ENCODE measurements at regions not wholly inside any gene's neighbourhood (a gene's known extent, or its start where the extent isn't known, plus 50 kb on each side); places are given as distances from the start of the nearest gene placed in this dataset.

DNA sequence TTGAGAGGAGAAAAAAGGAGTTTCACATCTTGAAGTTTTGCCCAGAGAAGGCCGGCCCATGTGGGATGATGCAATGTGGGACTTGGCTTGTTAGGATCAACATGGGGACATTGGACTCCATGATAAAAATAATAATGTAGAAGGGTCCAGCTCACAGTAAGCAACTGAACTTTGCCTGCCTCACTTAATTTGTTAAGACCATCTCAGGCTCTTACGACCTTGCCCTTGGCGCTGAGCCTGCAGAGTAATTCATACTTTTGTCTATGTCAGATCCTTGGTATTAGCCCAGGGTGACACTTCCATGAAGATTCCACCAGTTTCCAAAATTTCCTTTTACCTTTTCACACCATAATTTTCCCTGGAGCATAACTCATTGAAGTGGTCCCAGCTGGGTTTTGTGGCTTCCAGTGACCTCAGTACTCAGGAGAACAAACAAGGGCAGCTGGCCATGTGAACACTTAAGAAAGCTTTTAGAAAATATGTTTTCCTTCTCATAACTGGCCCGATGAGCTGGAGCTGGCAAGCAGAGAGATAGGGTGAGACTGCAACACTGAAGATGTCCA is 315.4 kb upstream of the RASGRP1 start:
- H3K36me3 Mint-ChIP-seq (ENCODE audit: low read depth), result no peaks in the 10 kb centered on the region
- no peak overlapping the region for H3K4me3 Mint-ChIP-seq
- no peak overlapping the region for H3K27ac Mint-ChIP-seq
- peaks cover 3% of the 10 kb centered on the region for H3K4me1 Mint-ChIP-seq (ENCODE audit: low read depth)
- ChIA-PET POLR2A (no interaction called here), CTCF (no interaction called here)
- H3K27me3 Mint-ChIP-seq (ENCODE audit: low read depth), result peaks cover 5% of the 10 kb centered on the region
- ATAC-seq, result no peak
- no peaks in the 10 kb centered on the region for H3K9me3 Mint-ChIP-seq (ENCODE audit: insufficient read depth)
- DNase-seq, result no peak

DNA sequence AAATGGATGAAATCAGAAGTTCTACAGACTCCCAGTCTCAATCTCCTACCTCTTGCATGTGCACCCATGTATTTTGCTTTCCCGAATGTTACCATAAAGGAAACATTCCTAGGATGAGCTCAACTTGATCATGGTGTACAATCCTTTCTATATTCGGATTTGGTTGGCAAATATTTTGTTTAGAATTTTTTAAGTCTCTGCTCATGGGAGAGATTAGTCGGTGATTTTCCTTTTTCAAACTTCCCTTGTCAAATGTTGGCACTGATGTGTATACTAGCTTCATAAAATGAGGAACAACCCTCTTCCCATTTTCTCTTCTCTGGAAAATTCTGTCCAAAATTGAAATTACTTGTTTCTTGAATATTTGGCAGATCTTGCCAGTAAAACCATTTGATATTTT is 317.6 kb upstream of the RASGRP1 start:
- H3K4me1 Mint-ChIP-seq (ENCODE audit: low read depth), result peaks cover 3% of the 10 kb centered on the region
- no peaks in the 10 kb centered on the region for H3K36me3 Mint-ChIP-seq (ENCODE audit: low read depth)
- no peaks in the 10 kb centered on the region for H3K9me3 Mint-ChIP-seq (ENCODE audit: insufficient read depth)
- H3K27ac Mint-ChIP-seq, result no peak overlapping the region
- CTCF ChIA-PET, result no interaction called here
- H3K27me3 Mint-ChIP-seq (ENCODE audit: low read depth), result peaks cover 8% of the 10 kb centered on the region
- H3K4me3 Mint-ChIP-seq, result no peak overlapping the region
- DNase-seq (no peak), ATAC-seq (no peak)
- POLR2A ChIA-PET, result no interaction called here

DNA sequence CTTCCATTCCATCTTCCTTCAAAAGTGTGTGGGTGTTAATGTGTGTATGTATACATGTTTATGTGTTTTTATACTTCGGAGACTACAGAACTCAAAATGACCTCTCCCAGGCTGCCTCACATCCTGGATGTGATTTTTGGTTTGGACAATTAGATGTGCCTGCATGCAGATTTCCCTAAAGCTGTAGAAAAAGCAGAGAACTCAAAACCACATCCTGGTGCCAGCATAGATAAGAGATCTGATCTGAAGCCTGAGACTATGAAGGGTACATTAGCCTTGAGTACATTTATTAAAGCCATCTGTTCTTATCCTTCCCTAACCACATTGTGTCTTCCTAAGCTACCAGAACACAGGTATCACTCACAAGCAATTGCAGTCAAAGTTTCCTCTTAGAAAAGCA is 319.4 kb upstream of the RASGRP1 start:
- Mint-ChIP-seq H3K27ac (no peak overlapping the region), H3K36me3 (ENCODE audit: low read depth) (no peaks in the 10 kb centered on the region), H3K9me3 (ENCODE audit: insufficient read depth) (no peaks in the 10 kb centered on the region), H3K4me1 (ENCODE audit: low read depth) (peaks cover 3% of the 10 kb centered on the region), H3K4me3 (no peak overlapping the region), H3K27me3 (ENCODE audit: low read depth) (peaks cover 8% of the 10 kb centered on the region)
- POLR2A ChIA-PET, result no interaction called here
- no peak for DNase-seq
- CTCF ChIA-PET, result no interaction called here
- ATAC-seq, result no peak

DNA sequence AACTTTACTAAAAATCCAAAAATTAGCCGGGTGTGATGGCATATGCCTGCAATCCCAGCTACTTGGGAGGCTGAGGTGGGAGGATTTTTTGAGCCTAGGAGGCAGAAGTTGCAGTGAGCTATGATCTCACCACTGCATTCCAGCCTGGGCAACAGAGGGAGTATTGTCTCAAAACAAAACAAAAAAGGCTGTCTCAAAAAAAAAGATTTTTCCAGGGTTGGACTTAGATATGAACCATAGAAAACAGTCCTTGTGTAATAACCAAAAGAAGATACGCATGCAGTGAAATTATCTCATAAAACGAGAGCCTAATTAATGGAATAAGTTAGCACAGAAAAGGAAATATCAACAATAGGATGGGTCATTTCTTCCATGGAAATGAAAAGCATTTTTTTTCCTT is 320.4 kb upstream of the RASGRP1 start:
- DNase-seq (no peak), ATAC-seq (no peak)
- ChIA-PET CTCF (no interaction called here), POLR2A (no interaction called here)
- H3K36me3 Mint-ChIP-seq (ENCODE audit: low read depth), result no peaks in the 10 kb centered on the region
- no peaks in the 10 kb centered on the region for H3K9me3 Mint-ChIP-seq (ENCODE audit: insufficient read depth)
- peaks cover 7% of the 10 kb centered on the region for H3K27me3 Mint-ChIP-seq (ENCODE audit: low read depth)
- H3K27ac Mint-ChIP-seq, result no peak overlapping the region
- no peak overlapping the region for H3K4me3 Mint-ChIP-seq
- H3K4me1 Mint-ChIP-seq (ENCODE audit: low read depth), result peaks cover 3% of the 10 kb centered on the region

DNA sequence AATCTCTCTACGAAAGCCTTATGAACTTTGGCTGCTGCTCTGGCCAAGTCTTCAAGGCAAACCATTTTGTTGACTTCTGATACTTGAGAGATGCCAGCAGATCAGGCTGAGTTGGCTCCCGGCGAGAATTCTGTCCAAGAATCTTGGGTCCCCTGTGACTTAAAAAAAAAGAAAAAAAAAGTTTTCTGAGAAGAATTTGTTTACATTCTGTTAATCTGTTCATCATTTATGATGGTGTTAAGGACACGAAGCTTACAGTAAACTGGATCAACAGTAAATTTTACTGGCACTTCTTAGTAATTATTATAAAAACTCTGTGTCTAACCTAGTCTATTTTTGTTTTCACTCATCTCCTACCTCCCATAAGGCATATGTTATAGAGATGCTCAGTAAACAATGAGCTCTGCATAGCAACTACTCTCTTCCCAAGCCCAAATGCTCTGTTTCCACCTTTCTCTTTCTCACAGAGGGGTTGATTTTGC is 320.9 kb upstream of the RASGRP1 start:
- Mint-ChIP-seq H3K9me3 (ENCODE audit: insufficient read depth) (no peaks in the 10 kb centered on the region), H3K4me1 (ENCODE audit: low read depth) (peaks cover 3% of the 10 kb centered on the region), H3K36me3 (ENCODE audit: low read depth) (no peaks in the 10 kb centered on the region), H3K27me3 (ENCODE audit: low read depth) (peaks cover 6% of the 10 kb centered on the region), H3K4me3 (no peak overlapping the region), H3K27ac (no peak overlapping the region)
- POLR2A ChIA-PET, result no interaction called here
- CTCF ChIA-PET, result no interaction called here
- no peak for DNase-seq
- ATAC-seq, result no peak

DNA sequence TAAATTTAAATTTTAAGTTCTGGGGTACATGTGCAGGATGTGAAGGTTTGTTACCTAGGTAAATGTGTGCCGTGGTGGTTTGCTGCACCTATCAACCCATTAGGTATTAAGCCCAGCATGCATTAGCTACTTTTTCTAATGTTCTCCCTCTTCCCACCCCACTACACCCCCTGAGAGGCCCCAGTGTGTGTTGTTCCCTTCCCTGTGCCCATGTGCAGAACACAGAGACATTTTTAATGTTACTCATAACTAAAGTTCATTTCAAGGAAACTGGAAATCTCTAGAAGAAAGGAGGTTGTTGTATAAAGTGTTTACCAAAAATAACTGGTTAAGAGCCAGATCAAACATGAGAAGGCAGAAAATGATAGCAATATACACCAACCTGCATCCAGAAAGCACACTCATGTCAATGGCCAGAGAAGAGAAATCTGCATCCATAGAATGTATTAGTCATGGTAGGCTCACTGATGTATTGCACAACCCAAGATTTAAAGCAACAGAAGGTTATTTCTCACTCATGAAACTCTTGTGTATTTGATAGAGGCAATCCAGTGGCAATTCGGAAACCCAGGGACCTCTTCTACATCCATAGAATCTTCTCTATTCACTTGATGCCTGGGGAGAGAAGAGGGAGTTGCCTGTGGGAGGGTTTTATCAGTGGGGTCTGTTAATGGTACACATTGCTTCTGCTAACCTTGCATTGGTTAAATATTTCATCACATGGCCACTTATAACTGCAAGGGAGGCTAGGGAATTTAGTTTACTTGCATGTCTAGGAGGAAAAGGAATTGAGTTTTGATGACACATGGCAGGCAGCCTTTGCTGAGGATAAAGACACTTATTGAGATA is 321.9 kb upstream of the RASGRP1 start:
- Mint-ChIP-seq H3K4me1 (ENCODE audit: low read depth) (peaks cover 3% of the 10 kb centered on the region), H3K36me3 (ENCODE audit: low read depth) (no peaks in the 10 kb centered on the region), H3K27ac (no peak overlapping the region), H3K4me3 (no peak overlapping the region), H3K9me3 (ENCODE audit: insufficient read depth) (no peaks in the 10 kb centered on the region), H3K27me3 (ENCODE audit: low read depth) (peaks cover 6% of the 10 kb centered on the region)
- CTCF ChIA-PET, result no interaction called here
- ATAC-seq (no peak), DNase-seq (no peak)
- POLR2A ChIA-PET, result no interaction called here

DNA sequence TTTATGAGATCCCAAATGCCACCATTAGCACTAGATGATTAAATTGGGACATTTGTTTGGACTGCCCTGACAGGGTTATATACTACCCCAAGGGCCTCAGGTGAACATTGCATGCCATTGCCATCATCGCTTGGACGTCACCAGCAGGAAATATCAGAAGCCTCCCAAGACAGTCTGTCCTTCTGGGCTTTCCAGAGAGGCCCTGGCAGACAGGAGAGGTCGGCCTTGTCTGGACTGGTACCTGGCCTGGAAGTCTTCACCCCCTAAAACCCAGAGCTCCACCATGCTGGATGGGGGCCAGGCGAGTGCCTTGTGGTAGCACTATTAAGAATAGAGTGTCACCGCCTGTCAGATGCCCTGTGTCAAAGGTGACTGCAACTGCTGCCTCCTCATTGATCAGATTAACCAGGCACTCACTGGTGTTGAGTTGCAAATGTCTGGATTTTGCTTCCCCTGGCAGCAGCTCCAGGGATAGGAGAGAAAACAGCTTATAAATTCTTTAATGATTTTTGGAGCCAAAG is 324.1 kb upstream of the RASGRP1 start:
- no peak for ATAC-seq
- Mint-ChIP-seq H3K36me3 (ENCODE audit: low read depth) (no peaks in the 10 kb centered on the region), H3K9me3 (ENCODE audit: insufficient read depth) (no peaks in the 10 kb centered on the region), H3K27me3 (ENCODE audit: low read depth) (peaks cover 10% of the 10 kb centered on the region), H3K4me1 (ENCODE audit: low read depth) (peaks cover 3% of the 10 kb centered on the region), H3K27ac (no peak overlapping the region), H3K4me3 (no peak overlapping the region)
- ChIA-PET POLR2A (no interaction called here), CTCF (no interaction called here)
- no peak for DNase-seq

DNA sequence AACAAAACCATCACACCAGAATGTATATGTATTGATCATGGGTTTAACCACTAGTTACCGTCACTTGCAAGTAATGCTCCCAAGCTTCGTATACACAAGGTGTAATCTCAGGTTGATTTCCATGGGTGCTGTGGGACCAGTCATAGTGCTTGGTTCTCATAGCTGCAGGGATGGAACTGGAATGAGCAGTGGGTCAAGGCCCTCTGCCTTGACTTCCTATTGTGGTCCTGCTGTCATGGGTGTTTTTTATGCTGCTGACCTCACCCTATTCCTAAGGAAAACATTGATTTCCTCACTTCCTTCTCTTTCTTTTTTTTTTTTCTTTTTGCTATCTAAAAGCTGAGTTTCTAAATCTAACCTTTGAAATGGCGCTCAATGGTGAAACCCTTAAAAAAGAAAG is 325.6 kb upstream of the RASGRP1 start:
- H3K27me3 Mint-ChIP-seq (ENCODE audit: low read depth), result peaks cover 7% of the 10 kb centered on the region
- ATAC-seq (no peak), DNase-seq (no peak)
- H3K27ac Mint-ChIP-seq, result no peak overlapping the region
- H3K4me1 Mint-ChIP-seq (ENCODE audit: low read depth), result no peaks in the 10 kb centered on the region
- H3K4me3 Mint-ChIP-seq, result no peak overlapping the region
- H3K9me3 Mint-ChIP-seq (ENCODE audit: insufficient read depth), result no peaks in the 10 kb centered on the region
- ChIA-PET POLR2A (no interaction called here), CTCF (no interaction called here)
- no peaks in the 10 kb centered on the region for H3K36me3 Mint-ChIP-seq (ENCODE audit: low read depth)

DNA sequence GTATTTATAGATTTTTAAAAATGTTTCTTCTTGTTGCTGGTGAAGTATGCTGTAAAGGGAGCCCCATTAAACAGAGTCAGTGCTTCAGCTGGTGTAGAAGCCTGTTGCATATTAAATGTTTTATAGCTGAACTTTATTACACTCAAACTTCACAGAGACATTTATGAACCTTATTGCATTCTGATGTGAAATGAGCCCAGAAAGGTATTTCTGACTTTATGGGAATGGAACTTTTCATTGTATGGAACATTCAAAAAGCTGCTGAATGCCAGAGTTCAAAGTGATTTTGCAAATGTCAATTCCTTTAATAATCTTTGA is 329.3 kb upstream of the RASGRP1 start:
- DNase-seq, result no peak
- Mint-ChIP-seq H3K36me3 (ENCODE audit: low read depth) (no peaks in the 10 kb centered on the region), H3K4me3 (no peak overlapping the region), H3K27me3 (ENCODE audit: low read depth) (peaks cover 4% of the 10 kb centered on the region), H3K4me1 (ENCODE audit: low read depth) (no peaks in the 10 kb centered on the region), H3K27ac (no peak overlapping the region), H3K9me3 (ENCODE audit: insufficient read depth) (no peaks in the 10 kb centered on the region)
- ATAC-seq, result no peak
- POLR2A ChIA-PET, result no interaction called here
- CTCF ChIA-PET, result no interaction called here

DNA sequence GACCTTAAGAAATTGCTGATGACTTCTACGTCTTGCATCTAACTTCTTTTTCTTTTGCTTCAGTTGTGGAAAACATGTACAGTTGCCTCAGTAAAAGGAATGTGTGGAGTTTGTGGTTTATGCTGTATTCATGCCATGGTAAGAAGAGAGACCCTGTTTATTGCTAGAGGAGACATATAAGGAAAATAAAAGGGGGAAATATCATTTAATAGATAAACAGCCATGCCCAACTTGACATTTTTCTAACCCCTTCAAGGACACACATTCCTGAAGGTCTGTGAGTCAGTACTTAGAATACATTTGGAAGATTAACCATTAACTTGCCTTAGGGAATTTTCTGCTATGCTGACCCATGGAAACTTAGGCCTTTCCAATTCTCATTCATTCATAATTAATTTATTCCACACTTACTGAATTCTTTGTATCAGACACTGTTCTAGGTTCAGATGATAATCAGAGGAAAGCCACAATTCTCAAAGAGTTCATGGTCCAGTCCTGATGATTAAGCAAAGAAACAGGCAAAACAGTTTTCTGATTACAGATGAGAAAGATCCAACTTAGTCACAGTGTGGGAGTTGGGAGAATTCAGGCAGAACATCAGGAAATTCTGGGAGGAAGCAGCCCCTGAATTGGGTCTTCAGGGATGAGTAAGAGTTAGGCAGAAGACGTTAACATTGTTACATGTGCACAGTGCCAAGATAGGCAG is 329.8 kb upstream of the RASGRP1 start:
- Mint-ChIP-seq H3K4me3 (no peak overlapping the region), H3K36me3 (ENCODE audit: low read depth) (no peaks in the 10 kb centered on the region), H3K9me3 (ENCODE audit: insufficient read depth) (no peaks in the 10 kb centered on the region), H3K27me3 (ENCODE audit: low read depth) (peaks cover 6% of the 10 kb centered on the region), H3K4me1 (ENCODE audit: low read depth) (no peaks in the 10 kb centered on the region), H3K27ac (no peak overlapping the region)
- ATAC-seq, result no peak
- no peak for DNase-seq
- CTCF ChIA-PET, result no interaction called here
- POLR2A ChIA-PET, result no interaction called here

DNA sequence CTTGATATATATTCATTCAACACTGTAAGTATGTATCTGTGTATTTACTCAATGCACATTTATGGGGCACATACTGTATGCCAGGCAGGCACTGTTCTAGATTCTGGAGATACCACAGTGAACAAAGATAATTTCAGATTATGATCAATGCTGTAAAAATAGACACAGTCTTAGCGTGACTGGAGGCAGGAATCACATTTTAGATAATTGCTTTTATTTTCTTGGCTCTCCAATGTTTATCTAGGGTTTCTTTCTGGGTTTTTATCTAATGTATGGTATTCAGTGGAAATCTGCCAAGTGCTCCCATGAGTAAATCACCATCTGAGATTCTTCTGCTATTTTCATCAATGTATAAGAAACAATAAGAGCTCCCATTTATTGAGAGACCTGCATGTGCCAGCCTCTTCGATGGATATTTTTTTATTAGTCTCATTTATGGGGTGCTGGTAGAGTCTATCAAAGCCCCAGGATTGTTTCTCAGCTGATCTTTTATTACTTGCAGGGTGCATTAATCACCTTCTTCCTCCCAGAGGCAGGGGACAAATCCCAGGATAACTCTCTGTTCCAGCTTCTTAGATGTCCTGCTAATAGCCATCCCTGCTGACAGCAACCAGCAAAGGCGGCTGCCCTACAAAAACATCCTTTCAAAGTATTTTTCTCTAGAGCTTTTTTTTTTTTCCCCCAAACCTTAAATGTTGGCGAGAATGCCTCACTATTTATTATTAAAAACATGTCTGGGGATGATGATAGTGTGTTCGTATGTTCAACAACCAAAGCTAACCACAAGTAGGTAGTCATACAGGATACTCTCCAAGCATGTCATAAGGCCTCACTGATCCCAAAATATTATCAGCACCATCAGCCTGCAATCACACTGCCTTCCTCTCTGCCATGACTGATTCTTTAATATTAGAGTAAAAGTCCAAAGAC is 331.0 kb upstream of the RASGRP1 start:
- ChIA-PET POLR2A (no interaction called here), CTCF (interaction anchor here (1.1 kb wide), 1 partner anchor 127 kb away, joined by 3 read pairs; no protein-coding TSS in a partner anchor)
- ATAC-seq, result no peak
- peaks cover 6% of the 10 kb centered on the region for H3K27me3 Mint-ChIP-seq (ENCODE audit: low read depth)
- H3K27ac Mint-ChIP-seq, result no peak overlapping the region
- H3K4me1 Mint-ChIP-seq (ENCODE audit: low read depth), result no peaks in the 10 kb centered on the region
- H3K36me3 Mint-ChIP-seq (ENCODE audit: low read depth), result no peaks in the 10 kb centered on the region
- H3K4me3 Mint-ChIP-seq, result no peak overlapping the region
- no peaks in the 10 kb centered on the region for H3K9me3 Mint-ChIP-seq (ENCODE audit: insufficient read depth)
- no peak for DNase-seq
